DOHH2 (cell line): ENCODE measurements at regions not wholly inside any gene's neighbourhood (a gene's known extent, or its start where the extent isn't known, plus 50 kb on each side); places are given as distances from the start of the nearest gene placed in this dataset.

ENCODE experiments used
- H3F3A ChIP-seq: fragments of 200-600 bp; sonication (generic), shearing (Covaris generic); 2 replicates; pipeline ENCODE4 v1.6.0; 2016; ENCODE audit warnings: antibody characterized with exemption, mild to moderate bottlenecking; ENCODE audit not compliant: control insufficient read depth, insufficient read depth
- H3K27ac ChIP-seq: fragments of 200-600 bp; sonication (generic); 2 replicates; pipeline ENCODE4 v1.5.1; 2014; ENCODE audit warnings: low read depth, mild to moderate bottlenecking, low read length, moderate library complexity
- H3K27me3 ChIP-seq: fragments of 200-600 bp; sonication (generic); 2 replicates; pipeline ENCODE4 v1.6.1; 2014; ENCODE audit warnings: mild to moderate bottlenecking, low read length, mixed read lengths; ENCODE audit not compliant: control insufficient read depth
- H3K36me3 ChIP-seq: fragments of 200-600 bp; sonication (generic); 2 replicates; pipeline ENCODE4 v1.6.1; 2014; ENCODE audit warnings: mild to moderate bottlenecking, low read length, moderate library complexity, mixed read lengths; ENCODE audit not compliant: control insufficient read depth
- H3K4me1 ChIP-seq: fragments of 200-600 bp; sonication (generic); 2 replicates; pipeline ENCODE4 v1.6.1; 2014; ENCODE audit warnings: mild to moderate bottlenecking, low read length, mixed read lengths; ENCODE audit not compliant: control insufficient read depth
- H3K4me2 ChIP-seq: fragments of 200-600 bp; sonication (generic); 2 replicates; pipeline ENCODE4 v1.6.0; 2014; ENCODE audit warnings: mild to moderate bottlenecking, low read length, moderate library complexity
- H3K4me3 ChIP-seq: fragments of 200-600 bp; sonication (generic); 2 replicates; pipeline ENCODE4 v1.5.1; 2014; ENCODE audit warnings: mild to moderate bottlenecking, low read length, mixed read lengths
- H3K79me2 ChIP-seq: fragments of 200-600 bp; sonication (generic); 2 replicates; pipeline ENCODE4 v1.6.1; 2014; ENCODE audit warnings: mild to moderate bottlenecking, low read length, mixed read lengths; ENCODE audit not compliant: control insufficient read depth
- H3K9me2 ChIP-seq: fragments of 200-600 bp; sonication (generic); replicated peaks from 2 replicates; pipeline ENCODE4 v1.6.1; 2014; ENCODE audit warnings: mild to moderate bottlenecking, low read length, mixed read lengths; ENCODE audit not compliant: control insufficient read depth
- H3K9me3 ChIP-seq: fragments of 200-600 bp; sonication (generic); 2 replicates; pipeline ENCODE4 v1.6.1; 2014; ENCODE audit warnings: antibody characterized with exemption, low read length, mixed read lengths; ENCODE audit not compliant: control insufficient read depth, insufficient read depth
- H4K20me1 ChIP-seq: fragments of 200-600 bp; sonication (generic); 2 replicates; pipeline ENCODE4 v1.6.0; 2014; ENCODE audit warnings: low read depth, mild to moderate bottlenecking, antibody characterized with exemption, low read length, moderate library complexity; ENCODE audit not compliant: control insufficient read depth, insufficient read depth
- EZH2phosphoT487 ChIP-seq: fragments of 200-600 bp; sonication (generic); IDR thresholded peaks from 2 replicates; pipeline ENCODE4 v1.6.1; 2017; ENCODE audit warnings: borderline replicate concordance, mild to moderate bottlenecking, antibody characterized with exemption, low read length, moderate library complexity, mixed read lengths
- TF ChIP-seq, protein P1 (sequence below): fragments of 200-600 bp; sonication (generic); IDR thresholded peaks from one replicate; pipeline ENCODE4 v1.5.1; 2014; ENCODE audit warnings: antibody characterized with exemption, mild to moderate bottlenecking, low read depth, low read length; ENCODE audit not compliant: poor library complexity, severe bottlenecking

DNA sequence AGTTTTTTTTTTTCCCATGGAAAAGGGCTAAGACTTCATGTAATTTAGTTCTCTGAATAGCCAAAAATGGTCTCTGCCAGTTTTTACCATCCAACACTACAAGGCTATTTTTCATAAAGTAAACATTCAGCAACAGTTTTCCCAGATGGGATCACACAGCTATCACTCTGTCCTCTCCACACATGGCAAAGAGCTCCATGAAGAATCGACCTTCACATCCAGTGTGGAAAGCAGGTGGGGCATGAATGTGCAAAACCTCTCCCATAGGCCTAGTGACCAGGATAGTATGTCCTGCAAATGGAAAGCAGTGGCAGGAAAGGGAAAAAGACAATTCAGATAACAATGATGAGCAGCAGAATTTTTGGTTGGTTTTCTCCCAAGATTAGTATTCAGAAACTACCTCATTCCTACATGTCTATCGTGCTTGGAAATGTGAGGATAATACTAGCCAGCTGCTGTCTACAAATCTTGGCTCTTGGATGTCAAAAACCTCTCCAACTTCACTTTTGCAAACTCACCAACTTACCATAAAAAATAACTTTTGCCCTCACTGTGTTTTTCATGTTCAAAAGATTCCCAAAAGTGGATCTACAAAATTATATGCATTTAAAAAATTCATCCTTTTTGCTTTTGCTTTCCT lies 159.7 kb upstream of the MCHR2 start:
- no peaks in the 10 kb centered on the region for H3K9me3 ChIP-seq
- no peaks in the 10 kb centered on the region for H3K79me2 ChIP-seq
- no peaks in the 10 kb centered on the region for H3K9me2 ChIP-seq
- no peak overlapping the region for H3K27ac ChIP-seq
- H3K36me3 ChIP-seq = no peaks in the 10 kb centered on the region
- TF ChIP-seq, protein P1, sequence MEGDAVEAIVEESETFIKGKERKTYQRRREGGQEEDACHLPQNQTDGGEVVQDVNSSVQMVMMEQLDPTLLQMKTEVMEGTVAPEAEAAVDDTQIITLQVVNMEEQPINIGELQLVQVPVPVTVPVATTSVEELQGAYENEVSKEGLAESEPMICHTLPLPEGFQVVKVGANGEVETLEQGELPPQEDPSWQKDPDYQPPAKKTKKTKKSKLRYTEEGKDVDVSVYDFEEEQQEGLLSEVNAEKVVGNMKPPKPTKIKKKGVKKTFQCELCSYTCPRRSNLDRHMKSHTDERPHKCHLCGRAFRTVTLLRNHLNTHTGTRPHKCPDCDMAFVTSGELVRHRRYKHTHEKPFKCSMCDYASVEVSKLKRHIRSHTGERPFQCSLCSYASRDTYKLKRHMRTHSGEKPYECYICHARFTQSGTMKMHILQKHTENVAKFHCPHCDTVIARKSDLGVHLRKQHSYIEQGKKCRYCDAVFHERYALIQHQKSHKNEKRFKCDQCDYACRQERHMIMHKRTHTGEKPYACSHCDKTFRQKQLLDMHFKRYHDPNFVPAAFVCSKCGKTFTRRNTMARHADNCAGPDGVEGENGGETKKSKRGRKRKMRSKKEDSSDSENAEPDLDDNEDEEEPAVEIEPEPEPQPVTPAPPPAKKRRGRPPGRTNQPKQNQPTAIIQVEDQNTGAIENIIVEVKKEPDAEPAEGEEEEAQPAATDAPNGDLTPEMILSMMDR = no peak
- no peak for TF ChIP-seq EZH2phosphoT487
- no peak overlapping the region for H3K4me3 ChIP-seq
- H3K4me2 ChIP-seq = no peak overlapping the region
- no peaks in the 10 kb centered on the region for H4K20me1 ChIP-seq
- no peaks in the 10 kb centered on the region for H3K27me3 ChIP-seq
- no peaks in the 10 kb centered on the region for H3K4me1 ChIP-seq
- no peaks in the 10 kb centered on the region for H3F3A ChIP-seq

DNA sequence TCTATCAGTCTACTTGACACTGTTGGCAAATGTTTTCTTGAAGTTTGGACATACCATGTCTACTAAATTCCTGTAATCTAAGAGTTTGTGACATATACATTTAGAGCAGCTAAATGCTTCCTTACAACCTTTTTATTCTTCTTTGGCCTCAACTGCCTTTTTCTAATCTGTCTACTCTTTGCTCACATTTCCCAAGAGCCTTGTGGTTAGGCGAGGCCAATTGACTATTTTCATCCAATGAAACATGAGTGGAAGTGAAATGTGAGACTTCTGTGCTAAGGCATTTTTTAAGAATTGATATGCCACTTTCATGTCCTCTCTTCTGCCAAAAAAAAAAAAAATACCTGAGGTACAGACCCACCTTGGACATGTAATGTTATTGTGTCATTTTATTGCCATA lies 158.2 kb upstream of the MCHR2 start:
- Histone ChIP-seq H3K79me2 (no peaks in the 10 kb centered on the region), H3K4me3 (no peak overlapping the region), H3K9me2 (no peaks in the 10 kb centered on the region), H3K4me1 (no peaks in the 10 kb centered on the region), H3K27ac (no peak overlapping the region), H3F3A (no peaks in the 10 kb centered on the region), H3K36me3 (no peaks in the 10 kb centered on the region), H3K4me2 (no peak overlapping the region), H3K27me3 (no peaks in the 10 kb centered on the region), H3K9me3 (no peaks in the 10 kb centered on the region), H4K20me1 (no peaks in the 10 kb centered on the region)
- TF ChIP-seq, protein P1 = no peak
- TF ChIP-seq EZH2phosphoT487 = no peak

DNA sequence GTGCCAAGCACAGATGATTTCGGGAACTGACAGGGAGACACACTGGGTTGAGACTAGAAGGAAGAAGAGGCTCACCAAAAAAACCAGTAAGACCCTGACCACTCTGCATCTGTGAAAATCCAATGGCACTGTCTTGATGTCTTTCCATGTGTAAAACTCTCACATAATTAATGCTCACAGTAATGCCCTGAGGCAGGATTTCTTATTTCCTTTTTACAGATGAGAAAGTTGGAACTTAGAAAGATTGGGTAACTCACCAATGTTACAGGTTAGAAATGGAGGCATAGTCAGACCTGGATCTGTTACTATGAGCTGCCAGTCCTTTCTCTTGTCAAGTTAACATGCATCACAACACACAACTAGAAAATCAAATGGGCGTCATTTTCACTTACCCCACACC lies 151.0 kb upstream of the MCHR2 start:
- H3K4me3 ChIP-seq = no peak overlapping the region
- no peaks in the 10 kb centered on the region for H3K9me2 ChIP-seq
- no peaks in the 10 kb centered on the region for H3K79me2 ChIP-seq

More for the DNA sequence above, 151.0 kb upstream of the MCHR2 start:
- Histone ChIP-seq H4K20me1 (no peaks in the 10 kb centered on the region), H3K4me2 (no peak overlapping the region), H3F3A (no peaks in the 10 kb centered on the region), H3K27me3 (no peaks in the 10 kb centered on the region), H3K27ac (no peak overlapping the region), H3K9me3 (no peaks in the 10 kb centered on the region), H3K4me1 (no peaks in the 10 kb centered on the region), H3K36me3 (no peaks in the 10 kb centered on the region)
- TF ChIP-seq, protein P1 = no peak
- no peak for TF ChIP-seq EZH2phosphoT487
